HG02610 (cell line): ENCODE measurements at regions not wholly inside any gene's neighbourhood (a gene's known extent, or its start where the extent isn't known, plus 50 kb on each side); places are given as distances from the start of the nearest gene placed in this dataset.
"Not testable (repeated sequence)": the region's sequence is repeated elsewhere in the genome, so short reads cannot be mapped to it uniquely, and the experiment has no call there.

Experiments used
- ATAC-seq: cut with Tn5 transposase; IDR thresholded peaks from one replicate; pipeline ENCODE4 v1.9.1; 2021; ENCODE audit warnings: mild to moderate bottlenecking, moderate library complexity; ENCODE audit not compliant: unreplicated experiment

DNA sequence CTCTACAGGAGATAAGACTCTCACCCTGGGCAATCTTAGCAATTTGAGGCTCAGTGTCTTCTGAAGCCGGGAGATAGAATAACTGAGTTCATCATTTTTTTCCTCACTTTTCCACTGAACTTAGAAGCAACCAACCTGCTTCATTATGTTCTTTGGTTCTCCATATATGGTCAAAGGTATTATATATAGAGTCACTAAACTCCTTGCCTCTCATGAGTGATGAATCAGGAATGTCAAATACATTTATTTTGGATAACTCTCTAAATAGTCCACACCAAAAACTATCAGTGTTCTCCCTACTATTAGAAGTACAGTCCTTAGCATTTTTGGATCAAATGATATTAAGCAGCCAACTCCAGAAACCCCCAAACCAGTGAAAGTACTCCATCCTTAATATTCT, 421.5 kb upstream of the EPHA5 start:
- no peak for ATAC-seq

DNA sequence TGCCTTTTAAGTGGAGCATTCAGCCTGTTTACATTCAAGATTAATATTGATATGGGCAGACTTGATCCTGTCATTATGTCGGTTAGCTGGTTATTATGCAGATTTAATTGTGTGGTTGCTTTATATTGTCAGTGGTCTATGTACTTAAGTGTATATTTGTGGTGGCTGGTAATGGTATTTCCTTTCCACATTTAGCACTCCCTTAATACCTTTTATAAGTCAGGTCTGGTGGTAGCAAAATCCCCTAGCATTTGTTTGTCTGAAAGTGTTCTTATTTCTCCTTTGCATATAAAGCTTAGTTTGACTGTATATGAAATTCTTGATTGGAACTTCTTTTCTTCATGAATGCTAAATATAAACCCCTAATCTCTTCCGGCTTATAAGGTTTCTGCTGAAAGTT, 403.7 kb upstream of the EPHA5 start:
- no peak for ATAC-seq

DNA sequence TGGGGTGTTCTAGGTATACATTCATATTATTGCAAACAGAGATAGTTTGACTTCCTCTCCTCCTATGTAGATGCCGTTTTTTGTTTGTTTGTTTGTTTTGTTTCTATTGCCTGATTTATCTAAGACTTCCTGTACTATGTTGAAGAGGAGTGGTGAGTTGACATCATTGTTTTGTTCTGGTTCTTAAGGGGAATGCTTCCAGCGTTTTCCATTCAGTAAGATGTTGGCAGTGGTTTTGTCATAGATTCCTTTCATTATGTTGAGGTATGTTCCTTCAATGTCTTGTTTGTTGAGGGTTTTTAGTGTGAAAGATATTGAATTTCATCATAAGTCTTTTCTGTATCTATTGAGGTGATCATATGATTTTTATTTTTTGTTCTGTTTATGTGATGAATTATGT, 401.6 kb upstream of the EPHA5 start:
- ATAC-seq: no peak

DNA sequence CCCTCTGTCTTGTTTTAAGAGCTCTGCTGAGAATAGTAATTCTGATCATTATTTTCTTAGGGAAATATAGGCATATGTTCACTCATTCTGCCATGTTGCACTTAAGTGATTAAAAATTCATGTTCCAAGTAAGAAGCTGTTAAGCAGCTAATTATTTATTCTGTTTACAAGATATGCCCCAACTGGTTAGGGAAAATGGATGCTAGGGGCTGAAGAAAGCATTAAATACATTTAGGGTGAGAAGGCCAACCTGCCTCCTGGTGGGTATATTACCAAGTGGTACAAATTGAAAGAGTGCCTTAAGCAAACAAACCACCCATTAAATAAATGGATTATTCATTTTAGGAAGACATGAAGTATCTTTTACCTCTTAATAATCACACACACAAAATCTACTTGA, 392.6 kb upstream of the EPHA5 start:
- ATAC-seq: no peak

DNA sequence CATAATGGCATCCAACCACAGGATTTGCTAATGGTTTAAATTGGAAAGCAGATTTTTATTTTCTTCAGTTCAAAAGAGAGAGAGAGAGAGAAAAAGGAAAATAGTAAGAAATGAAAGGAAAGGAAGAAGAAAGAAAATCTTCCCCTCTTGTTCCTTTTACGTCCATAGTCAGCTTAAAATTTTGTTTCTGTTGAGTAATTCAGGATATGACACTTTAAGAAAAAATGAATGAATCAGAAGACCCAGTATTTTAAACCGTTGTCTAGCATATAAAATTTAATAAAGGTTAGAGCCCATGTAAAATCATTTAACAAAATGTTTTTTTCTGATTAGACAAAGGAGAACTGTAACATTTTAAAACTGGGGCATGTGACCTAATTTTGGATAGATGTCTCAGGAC, 391.8 kb upstream of the EPHA5 start:
- ATAC-seq: no peak

DNA sequence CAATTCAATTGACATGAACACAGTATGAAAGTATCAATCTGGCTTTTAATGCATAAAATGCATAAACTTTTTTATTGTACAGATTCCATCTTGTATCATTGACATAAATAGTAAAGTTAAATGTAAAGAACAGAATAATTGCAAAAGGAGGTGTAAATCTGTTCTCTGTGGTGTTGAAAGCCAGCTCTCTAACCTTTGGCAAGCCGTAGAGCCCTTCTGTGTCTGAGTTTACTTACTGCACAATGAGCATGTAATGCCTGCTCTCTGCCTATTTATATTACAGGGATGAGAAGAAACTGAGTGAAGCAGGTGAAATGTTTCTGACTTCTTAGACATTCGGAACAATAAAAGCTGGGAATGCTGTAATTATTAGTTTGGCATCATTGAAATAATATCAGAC, 389.3 kb upstream of the EPHA5 start:
- ATAC-seq: no peak

DNA sequence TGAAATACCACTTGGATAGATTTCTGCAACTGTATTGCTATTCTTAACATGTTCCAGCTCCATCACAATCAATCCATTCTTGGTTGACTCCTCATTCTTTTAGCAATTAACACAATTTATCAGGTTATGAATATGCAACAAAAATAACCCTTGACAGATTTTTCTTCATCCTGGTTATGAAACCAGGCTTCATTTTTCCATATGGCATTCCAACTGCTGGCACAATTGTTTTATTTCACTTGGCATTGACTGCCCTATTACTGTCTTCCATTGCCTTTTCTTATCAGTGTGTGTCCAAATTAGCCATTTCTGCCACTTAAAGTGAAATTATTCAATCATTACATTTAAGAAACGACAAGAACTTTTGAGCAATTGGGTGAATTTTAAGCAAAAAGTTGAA, 388.8 kb upstream of the EPHA5 start:
- ATAC-seq: no peak

DNA sequence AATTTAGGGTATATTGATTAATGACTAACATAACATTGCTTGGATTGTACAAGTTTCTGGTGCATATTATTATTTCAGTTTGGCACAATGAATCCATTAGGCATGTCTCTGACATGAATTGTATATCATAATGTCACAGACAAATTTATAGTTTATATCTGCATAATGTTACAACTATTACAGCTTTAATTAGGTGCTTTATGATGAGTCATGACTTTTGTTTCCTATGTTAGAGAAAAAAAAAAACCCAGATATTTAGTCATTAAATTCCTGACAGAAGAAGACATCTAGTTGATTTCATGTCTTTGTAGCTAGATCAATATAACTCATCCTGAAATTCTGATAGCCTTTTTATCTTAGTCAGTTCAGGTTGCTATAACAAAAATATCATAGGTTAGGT, 385.7 kb upstream of the EPHA5 start:
- ATAC-seq: no peak

DNA sequence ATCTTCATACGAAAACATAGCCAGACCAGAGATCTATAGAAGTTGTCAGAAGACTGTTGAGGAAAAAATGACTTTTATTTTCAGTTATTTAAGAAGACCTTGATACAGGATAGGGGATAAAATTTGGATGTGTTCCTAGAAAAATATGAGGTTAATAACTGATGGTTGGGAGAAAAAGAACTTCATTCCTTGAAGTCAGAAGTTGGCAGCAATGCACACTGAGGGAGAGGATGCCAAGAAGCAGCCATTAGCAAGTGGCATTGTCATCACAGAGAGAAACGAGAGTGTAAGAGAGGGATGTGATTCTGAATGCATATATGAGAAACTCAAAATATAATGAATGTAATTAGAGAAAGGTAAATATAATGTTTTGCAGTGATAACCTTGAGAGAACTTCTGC, 382.1 kb upstream of the EPHA5 start:
- ATAC-seq: no peak

DNA sequence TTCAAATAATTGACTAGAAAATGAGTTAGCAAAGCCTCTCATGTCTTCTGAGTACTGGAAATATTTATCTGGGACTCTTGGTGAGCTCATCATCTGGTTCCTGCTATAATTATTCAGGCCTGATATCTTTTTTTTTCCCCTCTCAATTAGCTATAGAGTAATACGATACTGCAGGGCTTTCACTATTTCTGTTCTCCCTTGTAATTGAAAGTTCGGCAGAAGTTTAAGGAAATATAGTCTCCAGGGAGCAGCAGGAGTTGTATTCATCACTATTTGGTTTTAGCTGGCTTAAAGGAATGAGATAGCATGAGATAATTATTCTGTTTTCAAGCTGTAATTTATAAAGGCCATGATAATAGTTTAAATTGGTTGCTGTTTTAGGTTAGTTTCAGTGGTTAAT, 378.6 kb upstream of the EPHA5 start:
- ATAC-seq: no peak

DNA sequence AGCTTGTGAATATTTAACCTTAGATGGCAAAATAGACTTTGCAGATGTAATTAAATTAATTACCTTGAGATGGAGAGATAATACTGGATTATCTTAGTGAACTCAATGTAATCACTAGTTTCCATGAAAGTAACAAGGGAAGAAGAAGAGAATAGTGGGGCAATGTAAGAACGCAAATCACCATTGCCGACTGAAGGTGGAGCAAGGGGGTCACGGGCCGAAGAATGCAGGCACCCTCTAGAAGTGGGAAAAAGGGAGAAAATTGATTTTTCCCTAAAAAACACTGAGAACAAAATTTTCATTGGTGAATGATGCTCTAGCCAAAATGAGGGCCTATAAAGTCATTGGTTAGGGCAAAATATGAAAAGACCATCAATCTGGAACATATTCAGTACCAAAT, 375.6 kb upstream of the EPHA5 start:
- no peak for ATAC-seq

DNA sequence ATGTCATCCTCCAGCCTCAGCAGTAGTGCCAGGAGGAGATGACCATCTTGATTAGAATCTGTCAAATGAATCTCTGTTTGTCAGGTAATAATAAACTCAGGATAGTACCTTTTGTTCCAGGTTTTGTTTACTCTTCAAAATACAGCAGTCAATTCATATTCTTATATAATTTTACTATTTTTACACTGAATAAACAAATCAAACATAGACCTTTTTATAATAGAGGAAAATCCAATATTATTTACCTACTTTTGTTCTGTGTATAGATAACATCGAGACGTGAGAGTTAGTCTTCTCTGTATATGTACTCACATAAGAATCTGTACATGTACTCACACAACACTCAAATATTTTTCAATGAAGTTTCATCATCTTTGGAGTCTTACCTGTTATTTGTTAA, 365.4 kb upstream of the EPHA5 start:
- ATAC-seq: no peak

DNA sequence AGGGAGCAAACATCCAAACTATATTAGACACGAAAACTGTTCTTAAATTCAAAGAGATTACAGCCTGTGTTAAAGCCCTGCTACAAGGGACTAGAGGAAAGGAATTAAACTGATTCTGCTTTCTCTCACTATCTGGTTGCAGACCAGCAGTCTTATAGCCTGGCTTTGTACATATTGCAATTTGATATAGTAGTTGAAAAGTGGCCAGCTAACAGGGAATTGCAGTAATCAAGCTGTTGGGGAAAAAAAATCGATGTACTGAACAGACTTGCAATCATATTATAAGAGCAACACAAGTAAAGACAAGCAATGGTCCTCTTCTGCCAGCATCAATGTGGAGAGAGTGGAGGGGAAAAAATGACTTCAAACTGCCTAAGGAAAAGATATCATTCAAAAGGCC, 364.4 kb upstream of the EPHA5 start:
- no peak for ATAC-seq

DNA sequence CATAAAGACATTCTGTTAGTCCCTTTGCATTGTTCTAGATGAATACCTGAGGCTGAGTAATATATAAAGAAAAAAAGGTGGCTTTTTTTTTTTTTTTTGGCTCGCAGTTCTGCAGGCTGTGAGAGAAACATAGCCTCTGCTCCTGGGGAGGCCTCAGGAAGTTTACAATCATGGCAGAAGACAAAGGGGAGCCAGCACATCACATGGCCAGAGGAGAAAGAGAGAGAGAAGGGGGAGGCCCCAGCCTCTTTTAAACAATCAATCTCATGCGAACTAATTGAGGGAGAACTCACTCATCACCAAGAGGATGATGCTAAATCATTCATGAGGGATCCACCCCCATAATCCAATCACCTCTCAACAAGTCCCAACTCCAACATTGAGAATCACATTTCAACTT, 364.0 kb upstream of the EPHA5 start:
- no peak for ATAC-seq

DNA sequence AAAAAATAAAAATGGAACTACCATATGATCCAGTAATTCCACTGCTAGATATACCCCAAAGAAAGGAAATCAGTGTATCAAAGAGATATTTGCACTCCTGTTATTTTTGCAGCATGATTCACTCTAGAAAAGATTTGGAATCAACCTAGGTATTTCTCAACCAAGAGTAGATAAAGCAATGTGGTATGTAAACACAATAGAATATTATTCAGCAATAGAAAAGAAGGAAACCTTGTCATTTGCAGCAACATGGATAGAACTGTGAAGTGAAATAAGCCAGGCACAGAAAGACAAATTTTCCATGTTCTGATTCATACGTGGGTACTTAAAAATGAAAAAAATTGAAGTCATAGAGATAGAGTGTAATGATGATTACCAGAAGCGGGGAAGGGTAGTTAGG, 362.3 kb upstream of the EPHA5 start:
- ATAC-seq: no peak

DNA sequence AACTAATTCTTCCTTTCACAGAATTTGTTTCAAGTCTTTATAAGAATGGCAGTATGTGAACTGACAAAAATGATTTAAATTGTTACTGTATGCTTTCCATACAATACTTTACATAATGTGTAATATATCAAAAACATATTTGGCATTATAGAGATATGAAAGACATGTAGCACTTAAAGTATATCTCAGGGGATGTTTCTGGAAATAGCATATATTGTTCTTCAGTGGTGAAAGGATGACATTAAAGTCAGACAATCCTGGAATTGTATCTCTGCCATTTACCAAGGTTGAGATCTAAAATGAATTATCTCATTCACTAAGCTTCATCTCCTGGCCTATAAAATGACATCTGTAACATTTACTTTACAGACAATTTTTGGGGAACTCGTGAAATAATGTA, 358.4 kb upstream of the EPHA5 start:
- no peak for ATAC-seq

DNA sequence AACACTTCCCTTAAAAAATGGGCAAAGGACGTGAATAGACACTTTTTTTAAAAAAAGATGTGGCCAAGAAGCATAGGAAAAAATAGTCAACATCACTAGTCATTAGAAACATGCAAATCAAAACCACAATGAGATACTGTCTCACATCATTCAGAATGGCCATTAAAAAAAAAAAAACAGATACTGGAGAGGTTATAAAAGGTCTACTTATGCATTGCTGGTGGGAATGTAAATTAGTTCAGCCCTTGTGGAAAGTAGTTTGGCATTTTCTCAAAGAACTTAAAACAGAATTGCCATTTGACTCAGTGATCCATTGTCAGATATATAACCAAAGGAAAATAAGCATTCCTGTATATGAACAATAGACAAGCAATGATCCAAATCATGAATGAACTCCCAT, 352.8 kb upstream of the EPHA5 start:
- ATAC-seq: no peak

DNA sequence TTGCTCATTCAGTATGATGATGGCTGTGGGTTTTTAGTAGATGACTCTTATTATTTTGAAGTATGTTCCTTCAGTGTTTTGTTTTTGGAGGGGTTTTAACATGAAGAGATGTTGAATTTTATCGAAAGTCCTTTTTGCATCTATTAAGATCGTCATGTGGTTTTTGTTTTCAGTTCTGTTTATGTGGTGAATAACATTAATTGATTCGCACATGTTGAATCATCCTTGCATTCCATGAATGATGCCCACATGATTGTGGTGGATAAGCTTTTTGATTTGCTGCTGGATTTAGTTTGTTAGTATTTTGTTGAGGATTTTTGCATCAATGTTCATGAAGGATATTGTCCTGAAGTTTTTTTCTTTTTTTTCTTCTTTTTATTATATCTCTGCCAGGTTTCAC, 347.4 kb upstream of the EPHA5 start:
- no peak for ATAC-seq

DNA sequence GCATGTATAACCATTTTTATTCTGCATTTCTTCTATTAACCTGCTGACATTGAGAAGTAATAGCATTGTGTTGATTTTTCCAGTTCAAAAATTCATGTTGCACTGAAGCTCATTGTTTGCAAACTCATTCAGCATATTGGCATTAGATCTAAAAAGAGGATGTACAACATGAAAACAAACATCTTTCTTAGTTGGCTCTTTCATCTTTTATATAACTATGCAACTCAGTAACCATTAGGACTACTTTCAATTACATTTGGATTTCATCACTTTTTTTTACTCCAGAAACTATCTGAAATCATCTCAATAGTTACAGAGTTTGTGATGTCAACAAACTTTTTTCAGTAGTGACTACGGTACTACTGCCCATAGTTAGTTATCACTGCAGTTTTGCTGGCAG, 346.0 kb upstream of the EPHA5 start:
- ATAC-seq: no peak

DNA sequence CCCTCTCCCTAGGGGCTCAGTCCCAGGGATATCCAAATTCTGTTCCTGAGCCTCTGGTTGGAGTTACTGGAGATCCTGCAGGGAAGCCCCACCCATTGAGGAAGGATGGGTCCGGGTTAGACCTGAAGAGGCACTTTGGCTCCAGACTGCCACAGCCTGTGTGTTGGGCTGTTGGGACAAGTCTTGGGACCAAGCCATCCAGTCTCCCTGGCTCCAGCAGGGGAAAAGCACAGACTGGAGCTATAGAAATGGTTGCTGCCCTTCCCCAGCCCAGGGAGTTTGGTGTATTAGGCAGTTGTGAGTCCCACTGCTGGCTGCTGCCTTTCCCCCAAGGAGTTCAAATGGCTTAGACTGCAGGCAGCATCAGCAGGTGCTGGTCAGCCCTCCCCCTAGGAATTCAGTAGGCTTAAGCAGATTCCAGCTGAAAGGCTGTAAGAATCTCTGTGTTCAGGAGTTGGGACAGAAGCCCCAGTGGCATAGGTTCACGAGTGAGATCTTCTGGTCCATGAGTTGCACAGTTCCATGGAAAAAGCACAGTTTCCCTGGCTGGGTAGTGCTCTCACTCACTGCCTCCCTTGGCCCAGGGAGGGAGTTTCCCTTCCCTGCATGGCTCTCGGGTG, 344.0 kb upstream of the EPHA5 start:
- ATAC-seq: no peak

DNA sequence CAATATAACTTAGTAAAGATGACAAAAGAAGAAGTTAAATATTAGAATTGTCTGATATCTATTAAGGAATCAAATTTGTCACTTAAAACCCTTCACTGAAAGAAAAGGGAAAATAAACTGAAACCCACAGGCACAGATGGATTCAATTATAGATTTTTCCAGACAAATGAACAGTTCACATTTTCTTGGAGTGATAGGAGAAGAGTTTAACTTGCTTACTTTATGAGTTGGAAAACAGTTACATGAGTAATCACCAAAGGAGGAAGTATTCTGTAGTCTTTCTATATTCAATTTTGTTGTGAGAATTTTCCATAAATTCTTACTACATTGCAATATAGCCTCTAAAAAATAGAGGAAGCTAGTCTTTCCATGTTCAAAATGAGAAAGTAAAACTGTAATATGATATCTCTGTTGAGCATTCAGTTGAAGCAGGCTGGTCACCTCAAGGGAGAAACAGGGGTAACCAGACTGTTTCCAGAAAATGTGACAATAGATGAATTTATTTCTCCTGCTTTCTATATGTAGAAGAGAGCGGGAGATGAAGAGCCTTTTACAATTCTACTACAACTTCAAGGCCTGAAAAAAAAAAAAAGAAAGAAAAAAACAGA, 330.3 kb upstream of the EPHA5 start:
- ATAC-seq: no peak

DNA sequence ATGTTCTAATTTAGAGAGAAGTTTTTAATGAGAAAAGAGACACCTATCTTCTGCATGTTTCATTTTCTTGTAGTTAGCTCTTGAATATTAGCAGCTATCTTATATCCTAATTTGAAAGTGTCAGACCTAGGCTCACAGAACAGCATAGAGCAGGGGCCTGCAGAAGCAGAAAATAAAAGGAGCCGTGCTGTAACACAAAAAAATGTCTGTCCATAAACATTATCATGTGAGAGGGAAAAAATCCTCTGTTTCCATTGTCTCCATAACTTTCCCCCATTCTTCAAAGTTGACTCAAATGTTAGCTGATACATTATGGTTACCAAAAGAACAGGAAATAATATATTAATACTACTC, 329.2 kb upstream of the EPHA5 start:
- ATAC-seq: no peak

DNA sequence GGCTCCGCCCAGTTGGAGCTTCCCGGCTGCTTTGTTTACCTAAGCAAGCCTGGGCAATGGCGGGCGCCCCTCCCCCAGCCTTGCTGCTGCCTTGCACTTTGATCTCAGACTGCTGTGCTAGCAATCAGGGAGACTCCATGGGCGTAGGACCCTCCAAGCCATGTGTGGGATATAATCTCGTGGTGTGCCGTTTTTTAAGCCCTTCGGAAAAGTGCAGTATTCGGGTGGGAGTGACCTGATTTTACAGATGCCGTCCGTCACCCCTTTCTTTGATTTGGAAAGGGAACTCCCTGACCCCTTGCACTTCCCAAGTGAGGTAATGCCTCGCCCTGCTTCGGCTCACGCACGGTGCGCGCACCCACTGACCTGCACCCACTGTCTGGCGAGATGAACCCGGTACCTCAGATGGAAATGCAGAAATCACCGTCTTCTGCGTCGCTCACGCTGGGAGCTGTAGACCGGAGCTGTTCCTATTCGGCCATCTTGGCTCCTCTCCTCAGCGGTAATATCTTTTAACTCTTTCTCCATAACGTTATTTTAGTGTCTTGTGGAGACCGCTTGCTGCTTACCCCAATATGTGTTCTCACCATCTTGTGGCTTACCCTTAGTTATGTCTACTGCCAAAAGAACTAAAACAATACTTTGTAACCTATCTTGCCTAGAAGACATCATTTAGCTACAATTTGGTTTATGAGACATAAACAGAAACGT, 328.7 kb upstream of the EPHA5 start:
- ATAC-seq: not testable (repeated sequence)
